Astrocyte (in vitro differentiated cells and primary cell): ENCODE measurements at regions not wholly inside any gene's neighbourhood (a gene's known extent, or its start where the extent isn't known, plus 50 kb on each side); places are given as distances from the start of the nearest gene placed in this dataset.

Source experiments
- DNase-seq: peaks from one replicate; pipeline ENCODE4 v3.0.0-alpha.2; 2010; ENCODE audit warnings: low read depth
- FAIRE-seq: peaks from 2 replicates; lab custom pipeline; 2011; peaks lifted over from hg19 to GRCh38; lab: Jason Lieb, UNC
- H2AFZ ChIP-seq: 2 replicates; pipeline ENCODE4 v1.6.0; 2012; ENCODE audit warnings: low read depth, low read length, inconsistent platforms
- H3K27ac ChIP-seq: 2 replicates; pipeline ENCODE4 v1.5.1; 2011; ENCODE audit warnings: low read depth, low read length, inconsistent platforms
- H3K27me3 ChIP-seq: 2 replicates; pipeline ENCODE4 v1.6.0; 2011; ENCODE audit warnings: low read length, inconsistent platforms; ENCODE audit not compliant: insufficient read depth
- H3K36me3 ChIP-seq: 2 replicates; pipeline ENCODE4 v1.5.1; 2011; ENCODE audit warnings: low read length, inconsistent platforms; ENCODE audit not compliant: insufficient read depth
- H3K4me1 ChIP-seq: 2 replicates; pipeline ENCODE4 v1.5.1; 2011; ENCODE audit warnings: low read length, inconsistent platforms; ENCODE audit not compliant: insufficient read depth
- H3K4me2 ChIP-seq: 2 replicates; pipeline ENCODE4 v1.6.0; 2012; ENCODE audit warnings: low read length, inconsistent platforms
- H3K4me3 ChIP-seq: 2 replicates; pipeline ENCODE4 v1.5.1; 2011; ENCODE audit warnings: low read depth, mild to moderate bottlenecking, low read length, inconsistent platforms; ENCODE audit not compliant: insufficient read depth
- H3K79me2 ChIP-seq: 2 replicates; pipeline ENCODE4 v1.6.0; 2012; ENCODE audit warnings: mild to moderate bottlenecking, low read length, inconsistent platforms; ENCODE audit not compliant: insufficient read depth
- H3K9ac ChIP-seq: 2 replicates; pipeline ENCODE4 v1.6.0; 2012; ENCODE audit warnings: mild to moderate bottlenecking, low read length, inconsistent platforms
- H3K9me3 ChIP-seq: 2 replicates; pipeline ENCODE4 v1.5.1; 2012; ENCODE audit warnings: low read depth, mild to moderate bottlenecking, low read length, inconsistent platforms; ENCODE audit not compliant: insufficient read depth
- H4K20me1 ChIP-seq: 2 replicates; pipeline ENCODE4 v1.6.0; 2012; ENCODE audit warnings: low read length, inconsistent platforms; ENCODE audit not compliant: insufficient read depth
- H3K27ac Mint-ChIP-seq: one replicate; pipeline ENCODE4 v1.8.0; 2021; ENCODE audit warnings: mild to moderate bottlenecking, mixed read lengths; ENCODE audit not compliant: unreplicated experiment
- H3K27me3 Mint-ChIP-seq: one replicate; pipeline ENCODE4 v1.8.0; 2021; ENCODE audit warnings: low read depth, mixed read lengths; ENCODE audit not compliant: unreplicated experiment
- H3K36me3 Mint-ChIP-seq: one replicate; pipeline ENCODE4 v1.8.0; 2021; ENCODE audit warnings: low read depth, mixed read lengths; ENCODE audit not compliant: unreplicated experiment
- H3K4me1 Mint-ChIP-seq: one replicate; pipeline ENCODE4 v1.8.0; 2021; ENCODE audit warnings: low read depth, mixed read lengths; ENCODE audit not compliant: unreplicated experiment
- H3K4me3 Mint-ChIP-seq: one replicate; pipeline ENCODE4 v1.8.0; 2021; ENCODE audit warnings: mild to moderate bottlenecking, moderate library complexity, mixed read lengths; ENCODE audit not compliant: unreplicated experiment
- H3K9me3 Mint-ChIP-seq: one replicate; pipeline ENCODE4 v1.8.0; 2021; ENCODE audit warnings: mild to moderate bottlenecking, mixed read lengths; ENCODE audit not compliant: unreplicated experiment
- EZH2 ChIP-seq: IDR thresholded peaks from 2 replicates; pipeline ENCODE4 v1.6.1; 2012; ENCODE audit warnings: mild to moderate bottlenecking, low read length, inconsistent platforms; ENCODE audit not compliant: insufficient read depth
- TF ChIP-seq, protein P1 (sequence below): IDR thresholded peaks from 2 replicates; pipeline ENCODE4 v1.5.1; 2011; ENCODE audit warnings: low read depth, mild to moderate bottlenecking, inconsistent platforms, low read length, moderate library complexity; ENCODE audit not compliant: insufficient read depth

DNA sequence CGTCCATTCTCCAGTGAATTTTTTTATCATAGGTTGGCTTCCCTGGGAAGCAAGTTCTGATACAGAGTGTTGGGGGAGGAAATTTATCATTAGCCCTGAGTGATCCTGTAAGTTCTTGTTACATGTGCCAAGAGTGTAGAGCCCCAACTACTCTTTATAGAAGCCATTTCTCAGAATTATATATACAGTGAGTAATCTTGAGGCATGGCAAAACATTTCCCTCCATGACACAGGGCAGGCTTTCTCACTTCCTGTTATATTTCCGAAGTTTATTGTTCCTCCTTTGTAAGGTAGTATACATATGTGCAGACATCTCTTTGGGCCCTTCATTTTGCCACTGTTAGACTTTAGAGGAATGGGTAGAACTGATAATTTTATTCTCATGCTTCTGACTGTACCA is 484.7 kb upstream of the NRXN1 start:
- H3K27ac Mint-ChIP-seq = no peak overlapping the region
- H3K27me3 Mint-ChIP-seq = no peaks in the 10 kb centered on the region
- no peak overlapping the region for H3K4me3 ChIP-seq
- no peaks in the 10 kb centered on the region for H3K4me1 Mint-ChIP-seq
- no peaks in the 10 kb centered on the region for H3K4me1 ChIP-seq
- no peaks in the 10 kb centered on the region for H4K20me1 ChIP-seq
- no peak overlapping the region for H3K27ac ChIP-seq
- H2AFZ ChIP-seq = no peak overlapping the region
- no peaks in the 10 kb centered on the region for H3K79me2 ChIP-seq
- no peak for FAIRE-seq
- no peak overlapping the region for H3K4me3 Mint-ChIP-seq
- no peak overlapping the region for H3K4me2 ChIP-seq
- no peak overlapping the region for H3K9ac ChIP-seq
- no peaks in the 10 kb centered on the region for H3K9me3 ChIP-seq
- H3K36me3 ChIP-seq = no peaks in the 10 kb centered on the region
- no peaks in the 10 kb centered on the region for H3K36me3 Mint-ChIP-seq
- DNase-seq = no peak
- TF ChIP-seq, protein P1, sequence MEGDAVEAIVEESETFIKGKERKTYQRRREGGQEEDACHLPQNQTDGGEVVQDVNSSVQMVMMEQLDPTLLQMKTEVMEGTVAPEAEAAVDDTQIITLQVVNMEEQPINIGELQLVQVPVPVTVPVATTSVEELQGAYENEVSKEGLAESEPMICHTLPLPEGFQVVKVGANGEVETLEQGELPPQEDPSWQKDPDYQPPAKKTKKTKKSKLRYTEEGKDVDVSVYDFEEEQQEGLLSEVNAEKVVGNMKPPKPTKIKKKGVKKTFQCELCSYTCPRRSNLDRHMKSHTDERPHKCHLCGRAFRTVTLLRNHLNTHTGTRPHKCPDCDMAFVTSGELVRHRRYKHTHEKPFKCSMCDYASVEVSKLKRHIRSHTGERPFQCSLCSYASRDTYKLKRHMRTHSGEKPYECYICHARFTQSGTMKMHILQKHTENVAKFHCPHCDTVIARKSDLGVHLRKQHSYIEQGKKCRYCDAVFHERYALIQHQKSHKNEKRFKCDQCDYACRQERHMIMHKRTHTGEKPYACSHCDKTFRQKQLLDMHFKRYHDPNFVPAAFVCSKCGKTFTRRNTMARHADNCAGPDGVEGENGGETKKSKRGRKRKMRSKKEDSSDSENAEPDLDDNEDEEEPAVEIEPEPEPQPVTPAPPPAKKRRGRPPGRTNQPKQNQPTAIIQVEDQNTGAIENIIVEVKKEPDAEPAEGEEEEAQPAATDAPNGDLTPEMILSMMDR = no peak
- no peak for TF ChIP-seq EZH2
- H3K27me3 ChIP-seq = no peaks in the 10 kb centered on the region
- H3K9me3 Mint-ChIP-seq = peaks cover 3% of the 10 kb centered on the region

DNA sequence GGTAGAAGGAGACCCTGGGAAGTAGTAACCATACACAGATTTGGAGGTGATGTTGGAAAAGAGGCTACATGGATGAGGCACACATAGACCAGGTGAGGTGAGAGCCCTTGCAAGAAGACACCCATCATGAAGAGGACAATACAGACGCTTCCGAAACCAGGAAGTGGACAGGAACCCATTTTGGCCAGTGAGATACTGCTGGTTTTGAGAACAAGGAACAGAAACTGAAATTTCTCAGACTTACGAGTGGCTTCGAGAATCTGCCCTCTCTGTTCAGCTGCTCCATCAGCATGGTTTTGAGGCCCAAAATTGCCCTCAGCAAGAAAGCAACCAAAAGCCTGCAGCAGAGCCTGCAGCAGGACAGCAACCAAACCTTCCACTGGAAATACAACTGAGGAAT is 479.1 kb upstream of the NRXN1 start:
- Histone ChIP-seq H3K27me3 (no peaks in the 10 kb centered on the region), H2AFZ (no peak overlapping the region), H3K9me3 (no peaks in the 10 kb centered on the region), H3K36me3 (no peaks in the 10 kb centered on the region), H3K4me1 (no peaks in the 10 kb centered on the region), H3K27ac (no peak overlapping the region), H3K4me3 (no peak overlapping the region), H3K9ac (no peak overlapping the region), H4K20me1 (no peaks in the 10 kb centered on the region), H3K4me2 (no peak overlapping the region), H3K79me2 (no peaks in the 10 kb centered on the region)
- Mint-ChIP-seq H3K27ac (no peak overlapping the region), H3K4me1 (peaks cover 13% of the 10 kb centered on the region), H3K36me3 (no peaks in the 10 kb centered on the region), H3K4me3 (no peak overlapping the region), H3K27me3 (no peaks in the 10 kb centered on the region), H3K9me3 (peaks cover 3% of the 10 kb centered on the region)
- DNase-seq (no peak), FAIRE-seq (no peak)
- TF ChIP-seq EZH2 = no peak
- TF ChIP-seq, protein P1 = no peak

DNA sequence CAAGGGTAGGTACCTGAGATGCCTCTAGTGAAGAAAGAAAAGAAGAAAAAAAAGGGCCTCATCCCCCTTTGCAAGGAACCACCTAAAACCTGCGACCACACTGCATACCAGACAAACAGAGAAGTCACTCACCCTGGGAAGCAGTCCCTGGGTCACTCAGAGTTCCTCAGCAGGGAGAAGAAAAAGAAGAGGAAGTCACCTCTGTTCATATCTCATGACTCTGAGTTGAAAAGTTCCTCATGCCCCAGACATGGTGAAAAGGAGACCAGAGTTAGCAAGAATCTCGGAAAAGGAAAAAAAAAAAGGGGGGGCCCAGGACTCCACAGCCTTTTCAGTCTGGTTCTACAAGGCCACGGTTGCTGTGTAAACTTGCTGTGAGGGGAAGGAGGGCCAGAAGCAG is 478.4 kb upstream of the NRXN1 start:
- H3K27ac ChIP-seq = no peak overlapping the region
- no peaks in the 10 kb centered on the region for H3K27me3 Mint-ChIP-seq
- no peaks in the 10 kb centered on the region for H3K27me3 ChIP-seq
- H3K9me3 Mint-ChIP-seq = peaks cover 3% of the 10 kb centered on the region
- H3K9ac ChIP-seq = no peak overlapping the region
- FAIRE-seq (no peak), DNase-seq (no peak)
- no peaks in the 10 kb centered on the region for H3K9me3 ChIP-seq
- H2AFZ ChIP-seq = no peak overlapping the region
- H3K4me2 ChIP-seq = no peak overlapping the region
- no peak overlapping the region for H3K27ac Mint-ChIP-seq
- H3K4me1 ChIP-seq = no peaks in the 10 kb centered on the region
- H3K4me3 Mint-ChIP-seq = no peak overlapping the region
- peaks cover 13% of the 10 kb centered on the region for H3K4me1 Mint-ChIP-seq
- no peak for TF ChIP-seq EZH2
- TF ChIP-seq, protein P1 = no peak
- no peak overlapping the region for H3K4me3 ChIP-seq
- no peaks in the 10 kb centered on the region for H3K79me2 ChIP-seq
- no peaks in the 10 kb centered on the region for H4K20me1 ChIP-seq
- no peaks in the 10 kb centered on the region for H3K36me3 ChIP-seq
- H3K36me3 Mint-ChIP-seq = no peaks in the 10 kb centered on the region
